ENCODE measurements at regions not wholly inside any gene's neighbourhood (a gene's known extent, or its start where the extent isn't known, plus 50 kb on each side); places are given as distances from the start of the nearest gene placed in this dataset.

GRCh38 chr5:62909326-62909725 is 330.7 kb downstream of the LRRC70 start:
- TF ChIP-seq CTCF (IDR thresholded peaks at IDR 0.05) = no peak
- TF ChIP-seq EZH2phosphoT487 (IDR thresholded peaks at IDR 0.05) = no peak
- no peak for TF ChIP-seq EZH2 (IDR thresholded peaks at IDR 0.05)
